ENCODE measurements at regions not wholly inside any gene's neighbourhood (a gene's known extent, or its start where the extent isn't known, plus 50 kb on each side); places are given as distances from the start of the nearest gene placed in this dataset.

DNA sequence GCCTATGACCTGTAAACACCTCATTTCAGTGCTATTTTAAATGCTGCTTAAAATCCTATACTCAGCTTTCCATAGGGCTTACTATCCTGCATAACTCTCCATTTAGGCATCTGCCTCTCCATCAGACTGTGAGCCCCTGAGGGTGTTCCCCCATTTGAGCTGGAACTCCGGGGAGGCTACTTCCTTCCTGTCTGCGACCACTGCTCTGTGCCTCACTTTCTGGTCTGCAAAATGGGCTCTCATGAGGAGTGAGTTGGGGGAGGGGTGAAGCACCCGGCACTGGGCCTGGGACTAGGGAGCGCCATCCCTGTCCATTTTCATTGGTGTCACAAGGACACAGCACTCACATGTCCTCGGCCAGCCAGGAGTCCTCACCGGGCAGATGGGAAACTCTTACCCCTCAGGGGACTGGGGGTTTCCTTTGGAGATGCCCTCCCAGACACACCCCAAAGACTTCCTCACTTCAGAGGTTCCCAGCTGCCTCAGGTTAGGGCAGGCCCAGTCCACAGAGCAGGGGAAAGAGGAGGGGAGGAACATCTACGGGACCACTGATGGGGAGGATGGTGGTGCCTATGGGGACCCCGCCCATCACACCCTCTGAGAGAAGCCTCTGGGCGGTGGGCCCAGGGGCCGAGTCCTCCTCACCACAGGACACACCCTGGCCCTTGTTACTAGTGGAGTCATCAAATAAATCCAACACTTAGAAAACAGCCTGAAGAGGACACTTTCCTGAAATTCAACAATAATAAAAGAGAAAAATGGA is 134.9 kb downstream of the MATN1 start:
- no peak for TF ChIP-seq POLR2A (IDR thresholded peaks at IDR 0.05)
- TF ChIP-seq, protein P1, sequence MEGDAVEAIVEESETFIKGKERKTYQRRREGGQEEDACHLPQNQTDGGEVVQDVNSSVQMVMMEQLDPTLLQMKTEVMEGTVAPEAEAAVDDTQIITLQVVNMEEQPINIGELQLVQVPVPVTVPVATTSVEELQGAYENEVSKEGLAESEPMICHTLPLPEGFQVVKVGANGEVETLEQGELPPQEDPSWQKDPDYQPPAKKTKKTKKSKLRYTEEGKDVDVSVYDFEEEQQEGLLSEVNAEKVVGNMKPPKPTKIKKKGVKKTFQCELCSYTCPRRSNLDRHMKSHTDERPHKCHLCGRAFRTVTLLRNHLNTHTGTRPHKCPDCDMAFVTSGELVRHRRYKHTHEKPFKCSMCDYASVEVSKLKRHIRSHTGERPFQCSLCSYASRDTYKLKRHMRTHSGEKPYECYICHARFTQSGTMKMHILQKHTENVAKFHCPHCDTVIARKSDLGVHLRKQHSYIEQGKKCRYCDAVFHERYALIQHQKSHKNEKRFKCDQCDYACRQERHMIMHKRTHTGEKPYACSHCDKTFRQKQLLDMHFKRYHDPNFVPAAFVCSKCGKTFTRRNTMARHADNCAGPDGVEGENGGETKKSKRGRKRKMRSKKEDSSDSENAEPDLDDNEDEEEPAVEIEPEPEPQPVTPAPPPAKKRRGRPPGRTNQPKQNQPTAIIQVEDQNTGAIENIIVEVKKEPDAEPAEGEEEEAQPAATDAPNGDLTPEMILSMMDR (IDR thresholded peaks at IDR 0.05) = no peak
